Activated naive CD8-positive, alpha-beta T cell treated with anti-CD3 and anti-CD28 coated beads, Interleukin-2, amount 50 U/mL, for 24 hours (primary cell): ENCODE measurements at regions not wholly inside any gene's neighbourhood (a gene's known extent, or its start where the extent isn't known, plus 50 kb on each side); places are given as distances from the start of the nearest gene placed in this dataset.

Experiments
- ATAC-seq: fragments of 150-1000 bp; cut with Tn5 transposase; one replicate; pipeline ENCODE4 v1.10.0; 2021
- DNase-seq: peaks from one replicate; pipeline ENCODE4 v3.0.0; 2021
- H3K27ac Mint-ChIP-seq: one replicate; pipeline ENCODE4 v1.8.0; 2021; ENCODE audit warnings: mild to moderate bottlenecking, mixed read lengths
- H3K27me3 Mint-ChIP-seq: one replicate; pipeline ENCODE4 v1.8.0; 2021; ENCODE audit warnings: mixed read lengths
- H3K36me3 Mint-ChIP-seq: one replicate; pipeline ENCODE4 v1.8.0; 2021; ENCODE audit warnings: low read depth, mixed read lengths
- H3K4me1 Mint-ChIP-seq: one replicate; pipeline ENCODE4 v1.8.0; 2021; ENCODE audit warnings: mixed read lengths
- H3K4me3 Mint-ChIP-seq: one replicate; pipeline ENCODE4 v1.8.0; 2021; ENCODE audit warnings: mild to moderate bottlenecking, moderate library complexity, mixed read lengths
- H3K9me3 Mint-ChIP-seq: one replicate; pipeline ENCODE4 v1.8.0; 2021; ENCODE audit warnings: mixed read lengths

DNA sequence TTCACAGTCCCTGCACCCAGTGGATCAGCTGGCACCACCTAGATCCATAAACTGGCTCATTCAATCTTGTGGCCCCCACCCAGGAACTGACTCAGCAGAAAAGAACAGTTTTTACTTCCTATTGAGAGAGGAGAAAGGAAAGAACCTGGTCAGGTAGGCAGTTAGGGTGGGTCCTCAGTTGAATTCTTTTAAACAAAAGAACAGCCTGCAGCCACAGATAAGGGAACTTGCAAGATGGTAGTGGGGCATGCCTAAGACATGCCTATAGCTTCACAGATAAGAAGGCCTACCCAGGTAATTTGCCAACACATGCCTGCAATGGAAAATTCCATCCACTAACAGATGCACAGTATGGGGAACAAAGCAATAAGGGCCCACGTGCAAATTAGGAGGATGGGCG is 86.7 kb upstream of the NLGN4Y start:
- Mint-ChIP-seq H3K27ac (no peak overlapping the region), H3K4me3 (no peak overlapping the region), H3K9me3 (no peaks in the 10 kb centered on the region), H3K4me1 (no peaks in the 10 kb centered on the region), H3K27me3 (no peaks in the 10 kb centered on the region), H3K36me3 (no peaks in the 10 kb centered on the region)
- ATAC-seq, result no peak
- no peak for DNase-seq

DNA sequence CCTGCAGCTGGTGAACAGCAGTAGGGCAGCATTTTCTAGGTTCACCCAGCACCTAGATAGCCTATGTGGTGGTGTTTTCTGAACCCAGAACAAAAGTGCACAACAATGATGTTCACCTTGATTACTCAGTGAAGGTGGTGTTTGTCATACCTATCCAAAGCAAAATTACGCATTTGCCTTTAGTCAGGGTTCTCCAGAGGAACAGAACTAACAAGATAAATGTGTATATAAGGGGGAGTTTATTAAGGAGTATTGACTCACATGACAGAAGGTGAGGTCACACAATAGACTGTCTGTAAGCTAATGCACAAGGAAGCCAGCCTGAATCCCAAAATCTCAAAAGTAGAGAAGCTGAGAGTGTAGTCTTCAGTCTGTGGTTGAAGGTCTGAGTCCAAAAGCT is 85.9 kb upstream of the NLGN4Y start:
- H3K9me3 Mint-ChIP-seq, result no peaks in the 10 kb centered on the region
- no peak overlapping the region for H3K4me3 Mint-ChIP-seq
- no peak overlapping the region for H3K27ac Mint-ChIP-seq
- ATAC-seq (no peak), DNase-seq (no peak)
- H3K27me3 Mint-ChIP-seq, result no peaks in the 10 kb centered on the region
- no peaks in the 10 kb centered on the region for H3K36me3 Mint-ChIP-seq
- H3K4me1 Mint-ChIP-seq, result no peaks in the 10 kb centered on the region

GRCh38 chrY:14444550-14444949 is 79.8 kb upstream of the NLGN4Y start:
- no peaks in the 10 kb centered on the region for H3K27me3 Mint-ChIP-seq
- H3K4me3 Mint-ChIP-seq, result no peak overlapping the region
- no peaks in the 10 kb centered on the region for H3K36me3 Mint-ChIP-seq
- no peak overlapping the region for H3K27ac Mint-ChIP-seq
- no peaks in the 10 kb centered on the region for H3K9me3 Mint-ChIP-seq
- DNase-seq, result no peak
- no peak for ATAC-seq
- H3K4me1 Mint-ChIP-seq, result no peaks in the 10 kb centered on the region

GRCh38 chrY:14468151-14468683 is 56.1 kb upstream of the NLGN4Y start:
- H3K4me1 Mint-ChIP-seq, result no peaks in the 10 kb centered on the region
- no peaks in the 10 kb centered on the region for H3K9me3 Mint-ChIP-seq
- no peak overlapping the region for H3K4me3 Mint-ChIP-seq
- H3K27ac Mint-ChIP-seq, result no peak overlapping the region
- H3K36me3 Mint-ChIP-seq, result no peaks in the 10 kb centered on the region
- DNase-seq, result no peak
- H3K27me3 Mint-ChIP-seq, result no peaks in the 10 kb centered on the region
- ATAC-seq, result no peak

DNA sequence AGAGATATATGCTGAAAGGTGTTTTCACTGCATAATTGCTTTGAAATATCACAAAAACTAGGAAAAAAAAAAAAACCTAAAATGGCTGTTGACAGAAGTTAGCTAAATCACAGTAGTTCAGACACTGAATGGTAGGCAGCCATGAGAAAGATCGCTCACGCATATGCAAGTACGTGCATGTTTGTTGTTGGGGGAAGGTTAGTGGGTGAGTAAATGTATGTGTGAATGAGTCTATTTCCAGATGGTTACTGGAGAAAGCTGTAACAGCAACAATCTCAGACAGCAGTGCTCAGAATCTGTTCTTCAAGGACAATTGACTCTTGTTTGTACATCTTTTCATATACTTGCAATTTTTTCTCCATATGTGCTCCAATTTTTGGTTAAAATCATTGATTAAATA is 51.9 kb upstream of the NLGN4Y start:
- ATAC-seq (no peak), DNase-seq (no peak)
- H3K9me3 Mint-ChIP-seq, result no peaks in the 10 kb centered on the region
- no peaks in the 10 kb centered on the region for H3K4me1 Mint-ChIP-seq
- no peaks in the 10 kb centered on the region for H3K36me3 Mint-ChIP-seq
- H3K27ac Mint-ChIP-seq, result no peak overlapping the region
- no peaks in the 10 kb centered on the region for H3K27me3 Mint-ChIP-seq
- no peak overlapping the region for H3K4me3 Mint-ChIP-seq

DNA sequence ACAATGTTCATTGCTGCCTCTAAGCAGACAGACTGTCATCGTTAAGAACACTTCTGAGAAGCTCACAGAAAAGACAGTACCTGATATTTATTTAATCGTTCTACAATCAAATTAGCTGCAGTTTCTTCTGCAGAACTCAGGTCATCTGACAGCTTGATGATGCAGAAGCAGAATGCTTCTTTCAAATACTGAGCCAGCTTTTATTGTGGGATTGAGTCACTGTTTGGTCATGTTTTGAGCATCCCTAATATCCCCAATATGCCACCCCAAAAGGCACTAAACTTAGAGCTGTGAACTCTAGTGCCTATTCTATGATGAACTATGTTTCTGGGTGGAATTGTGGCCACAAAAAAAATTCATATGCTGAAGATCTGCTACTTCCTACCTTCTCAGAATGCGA is 51.0 kb upstream of the NLGN4Y start:
- H3K36me3 Mint-ChIP-seq, result no peaks in the 10 kb centered on the region
- no peak overlapping the region for H3K4me3 Mint-ChIP-seq
- no peaks in the 10 kb centered on the region for H3K4me1 Mint-ChIP-seq
- H3K27me3 Mint-ChIP-seq, result no peaks in the 10 kb centered on the region
- H3K27ac Mint-ChIP-seq, result no peak overlapping the region
- DNase-seq (no peak), ATAC-seq (no peak)
- H3K9me3 Mint-ChIP-seq, result peaks cover 4% of the 10 kb centered on the region
